Amniotic epithelial cell (primary cell): ENCODE measurements at regions not wholly inside any gene's neighbourhood (a gene's known extent, or its start where the extent isn't known, plus 50 kb on each side); places are given as distances from the start of the nearest gene placed in this dataset.
"Not testable (repeated sequence)": the region's sequence is repeated elsewhere in the genome, so short reads cannot be mapped to it uniquely, and the experiment has no call there.

Experiments used
- DNase-seq: peaks from one replicate; pipeline ENCODE4 v3.0.0-alpha.2; 2010; ENCODE audit warnings: low read depth

- DNase-seq: no peak
These were observed 60.0 kb downstream of the DMAC1 start for GRCh38 chr9:7739595-7739994.

- DNase-seq: no peak
These were observed 64.3 kb downstream of the DMAC1 start for GRCh38 chr9:7735311-7735710.

- DNase-seq: no peak
These were observed 69.5 kb downstream of the DMAC1 start for GRCh38 chr9:7730164-7730445.

- no peak for DNase-seq
These were observed 70.0 kb downstream of the DMAC1 start for GRCh38 chr9:7729371-7730163.

- DNase-seq: no peak
These were observed 78.3 kb downstream of the DMAC1 start for GRCh38 chr9:7721291-7721690.

- DNase-seq: not testable (repeated sequence)
These were observed 86.5 kb downstream of the DMAC1 start for GRCh38 chr9:7713088-7713487.

GRCh38 chr9:7710686-7711085 is 88.9 kb downstream of the DMAC1 start:
- no peak for DNase-seq

- DNase-seq: no peak
These were observed 91.6 kb downstream of the DMAC1 start for GRCh38 chr9:7707934-7708333.

- no peak for DNase-seq
These were observed 95.0 kb downstream of the DMAC1 start for GRCh38 chr9:7704543-7704942.

GRCh38 chr9:7691909-7692308 is 107.7 kb downstream of the DMAC1 start:
- no peak for DNase-seq

- DNase-seq: no peak
These were observed 109.6 kb downstream of the DMAC1 start for GRCh38 chr9:7690014-7690413.

- DNase-seq: no peak
These were observed 111.0 kb downstream of the DMAC1 start for GRCh38 chr9:7688626-7689025.

- DNase-seq: no peak
These were observed 122.9 kb downstream of the DMAC1 start for GRCh38 chr9:7676609-7677156.

- DNase-seq: no peak
These were observed 127.7 kb downstream of the DMAC1 start for GRCh38 chr9:7671847-7672246.

GRCh38 chr9:7668541-7668940 is 131.0 kb downstream of the DMAC1 start:
- no peak for DNase-seq

GRCh38 chr9:7665874-7666273 is 133.7 kb downstream of the DMAC1 start:
- no peak for DNase-seq

GRCh38 chr9:7659766-7660165 is 139.8 kb downstream of the DMAC1 start:
- no peak for DNase-seq

- DNase-seq: no peak
These were observed 142.9 kb downstream of the DMAC1 start for GRCh38 chr9:7656636-7657035.

GRCh38 chr9:7653262-7653661 is 146.3 kb downstream of the DMAC1 start:
- DNase-seq: no peak

- DNase-seq: no peak
These were observed 159.3 kb downstream of the DMAC1 start for GRCh38 chr9:7640231-7640630.

- DNase-seq: no peak
These were observed 160.1 kb downstream of the DMAC1 start for GRCh38 chr9:7639471-7639870.

GRCh38 chr9:7636838-7637467 is 162.6 kb downstream of the DMAC1 start:
- DNase-seq: no peak

- DNase-seq: no peak
These were observed 163.3 kb downstream of the DMAC1 start for GRCh38 chr9:7636309-7636708.

- not testable (repeated sequence) for DNase-seq
These were observed 173.0 kb downstream of the DMAC1 start for GRCh38 chr9:7626571-7627029.
